Activated naive CD8-positive, alpha-beta T cell treated with anti-CD3 and anti-CD28 coated beads, Interleukin-2, amount 50 U/mL, for 24 hours (primary cell): ENCODE measurements at regions not wholly inside any gene's neighbourhood (a gene's known extent, or its start where the extent isn't known, plus 50 kb on each side); places are given as distances from the start of the nearest gene placed in this dataset.

ENCODE experiments used
- ATAC-seq: fragments of 150-1000 bp; cut with Tn5 transposase; one replicate; pipeline ENCODE4 v1.10.0; 2021
- DNase-seq: peaks from one replicate; pipeline ENCODE4 v3.0.0; 2021
- H3K27ac Mint-ChIP-seq: one replicate; pipeline ENCODE4 v1.8.0; 2021; ENCODE audit warnings: mild to moderate bottlenecking, mixed read lengths
- H3K27me3 Mint-ChIP-seq: one replicate; pipeline ENCODE4 v1.8.0; 2021; ENCODE audit warnings: mixed read lengths
- H3K36me3 Mint-ChIP-seq: one replicate; pipeline ENCODE4 v1.8.0; 2021; ENCODE audit warnings: low read depth, mixed read lengths
- H3K4me1 Mint-ChIP-seq: one replicate; pipeline ENCODE4 v1.8.0; 2021; ENCODE audit warnings: mixed read lengths
- H3K4me3 Mint-ChIP-seq: one replicate; pipeline ENCODE4 v1.8.0; 2021; ENCODE audit warnings: mild to moderate bottlenecking, moderate library complexity, mixed read lengths
- H3K9me3 Mint-ChIP-seq: one replicate; pipeline ENCODE4 v1.8.0; 2021; ENCODE audit warnings: mixed read lengths

- ATAC-seq = no peak
- H3K4me1 Mint-ChIP-seq = no peaks in the 10 kb centered on the region
- no peak overlapping the region for H3K4me3 Mint-ChIP-seq
- DNase-seq = no peak
- H3K9me3 Mint-ChIP-seq = no peaks in the 10 kb centered on the region
- no peaks in the 10 kb centered on the region for H3K36me3 Mint-ChIP-seq
- H3K27me3 Mint-ChIP-seq = no peaks in the 10 kb centered on the region
- no peak overlapping the region for H3K27ac Mint-ChIP-seq
Measured at GRCh38 chr15:53360881-53361280, 398.6 kb downstream of the WDR72 start.

GRCh38 chr15:53359038-53359437 is 400.4 kb downstream of the WDR72 start:
- Mint-ChIP-seq H3K4me3 (no peak overlapping the region), H3K27me3 (no peaks in the 10 kb centered on the region), H3K36me3 (no peaks in the 10 kb centered on the region), H3K4me1 (no peaks in the 10 kb centered on the region), H3K27ac (no peak overlapping the region), H3K9me3 (no peaks in the 10 kb centered on the region)
- ATAC-seq (no peak), DNase-seq (no peak)

- H3K27ac Mint-ChIP-seq = no peak overlapping the region
- H3K4me1 Mint-ChIP-seq = no peaks in the 10 kb centered on the region
- no peak overlapping the region for H3K4me3 Mint-ChIP-seq
- DNase-seq = no peak
- no peak for ATAC-seq
- peaks cover 5% of the 10 kb centered on the region for H3K9me3 Mint-ChIP-seq
- no peaks in the 10 kb centered on the region for H3K27me3 Mint-ChIP-seq
- H3K36me3 Mint-ChIP-seq = no peaks in the 10 kb centered on the region
Measured at GRCh38 chr15:53354874-53355273, 404.6 kb downstream of the WDR72 start.

- H3K27ac Mint-ChIP-seq = no peak overlapping the region
- H3K27me3 Mint-ChIP-seq = peaks cover 1% of the 10 kb centered on the region
- no peaks in the 10 kb centered on the region for H3K36me3 Mint-ChIP-seq
- H3K4me1 Mint-ChIP-seq = no peaks in the 10 kb centered on the region
- ATAC-seq = no peak
- DNase-seq = no peak
- H3K9me3 Mint-ChIP-seq = peaks cover 5% of the 10 kb centered on the region
- H3K4me3 Mint-ChIP-seq = no peak overlapping the region
Measured at GRCh38 chr15:53351373-53351772, 408.1 kb downstream of the WDR72 start.

- no peak for DNase-seq
- H3K9me3 Mint-ChIP-seq = no peaks in the 10 kb centered on the region
- peaks cover 1% of the 10 kb centered on the region for H3K27me3 Mint-ChIP-seq
- H3K27ac Mint-ChIP-seq = no peak overlapping the region
- ATAC-seq = no peak
- no peak overlapping the region for H3K4me3 Mint-ChIP-seq
- H3K4me1 Mint-ChIP-seq = no peaks in the 10 kb centered on the region
- H3K36me3 Mint-ChIP-seq = no peaks in the 10 kb centered on the region
Measured at GRCh38 chr15:53346583-53346982, 412.9 kb downstream of the WDR72 start.

- DNase-seq (no peak), ATAC-seq (no peak)
- H3K27me3 Mint-ChIP-seq = no peaks in the 10 kb centered on the region
- H3K36me3 Mint-ChIP-seq = no peaks in the 10 kb centered on the region
- no peaks in the 10 kb centered on the region for H3K4me1 Mint-ChIP-seq
- no peak overlapping the region for H3K4me3 Mint-ChIP-seq
- no peaks in the 10 kb centered on the region for H3K9me3 Mint-ChIP-seq
- no peak overlapping the region for H3K27ac Mint-ChIP-seq
Measured at GRCh38 chr15:53331328-53332190, 427.9 kb downstream of the WDR72 start.

GRCh38 chr15:53328341-53328740 is 431.1 kb downstream of the WDR72 start:
- ATAC-seq = no peak
- Mint-ChIP-seq H3K36me3 (no peaks in the 10 kb centered on the region), H3K4me1 (no peaks in the 10 kb centered on the region), H3K27me3 (no peaks in the 10 kb centered on the region), H3K9me3 (no peaks in the 10 kb centered on the region), H3K4me3 (no peak overlapping the region), H3K27ac (no peak overlapping the region)
- DNase-seq = no peak

GRCh38 chr15:53324061-53324460 is 435.4 kb downstream of the WDR72 start:
- Mint-ChIP-seq H3K4me3 (no peak overlapping the region), H3K36me3 (no peaks in the 10 kb centered on the region), H3K27ac (no peak overlapping the region), H3K9me3 (no peaks in the 10 kb centered on the region), H3K27me3 (no peaks in the 10 kb centered on the region), H3K4me1 (no peaks in the 10 kb centered on the region)
- ATAC-seq (no peak), DNase-seq (no peak)

GRCh38 chr15:53323191-53323590 is 436.3 kb downstream of the WDR72 start:
- no peaks in the 10 kb centered on the region for H3K4me1 Mint-ChIP-seq
- no peak for DNase-seq
- no peak overlapping the region for H3K4me3 Mint-ChIP-seq
- ATAC-seq = no peak
- no peaks in the 10 kb centered on the region for H3K36me3 Mint-ChIP-seq
- no peaks in the 10 kb centered on the region for H3K27me3 Mint-ChIP-seq
- no peak overlapping the region for H3K27ac Mint-ChIP-seq
- H3K9me3 Mint-ChIP-seq = no peaks in the 10 kb centered on the region

- no peaks in the 10 kb centered on the region for H3K9me3 Mint-ChIP-seq
- no peak for ATAC-seq
- DNase-seq = no peak
- no peaks in the 10 kb centered on the region for H3K36me3 Mint-ChIP-seq
- H3K4me1 Mint-ChIP-seq = no peaks in the 10 kb centered on the region
- no peak overlapping the region for H3K4me3 Mint-ChIP-seq
- H3K27ac Mint-ChIP-seq = no peak overlapping the region
- H3K27me3 Mint-ChIP-seq = no peaks in the 10 kb centered on the region
Measured at GRCh38 chr15:53320816-53321215, 438.6 kb downstream of the WDR72 start.

GRCh38 chr15:53312707-53313106 is 446.8 kb downstream of the WDR72 start:
- Mint-ChIP-seq H3K36me3 (no peaks in the 10 kb centered on the region), H3K9me3 (no peaks in the 10 kb centered on the region), H3K4me1 (no peaks in the 10 kb centered on the region), H3K27ac (no peak overlapping the region), H3K27me3 (peaks cover 6% of the 10 kb centered on the region), H3K4me3 (no peak overlapping the region)
- DNase-seq = no peak
- ATAC-seq = no peak

- Mint-ChIP-seq H3K4me1 (no peaks in the 10 kb centered on the region), H3K9me3 (no peaks in the 10 kb centered on the region), H3K36me3 (no peaks in the 10 kb centered on the region), H3K4me3 (no peak overlapping the region), H3K27ac (no peak overlapping the region), H3K27me3 (peaks cover 6% of the 10 kb centered on the region)
- no peak for ATAC-seq
- DNase-seq = no peak
Measured at GRCh38 chr15:53310709-53311108, 448.8 kb downstream of the WDR72 start.

- Mint-ChIP-seq H3K9me3 (no peaks in the 10 kb centered on the region), H3K36me3 (no peaks in the 10 kb centered on the region), H3K27me3 (peaks cover 4% of the 10 kb centered on the region), H3K4me1 (no peaks in the 10 kb centered on the region), H3K4me3 (no peak overlapping the region), H3K27ac (no peak overlapping the region)
- no peak for DNase-seq
- ATAC-seq = no peak
Measured at GRCh38 chr15:53307952-53308624, 451.4 kb downstream of the WDR72 start.

- Mint-ChIP-seq H3K27me3 (peaks cover 2% of the 10 kb centered on the region), H3K4me3 (no peak overlapping the region), H3K9me3 (no peaks in the 10 kb centered on the region), H3K27ac (no peak overlapping the region), H3K36me3 (no peaks in the 10 kb centered on the region), H3K4me1 (no peaks in the 10 kb centered on the region)
- no peak for DNase-seq
- no peak for ATAC-seq
Measured at GRCh38 chr15:53305554-53305953, 453.9 kb downstream of the WDR72 start.

GRCh38 chr15:53305101-53305500 is 454.4 kb downstream of the WDR72 start:
- no peaks in the 10 kb centered on the region for H3K4me1 Mint-ChIP-seq
- peaks cover 2% of the 10 kb centered on the region for H3K27me3 Mint-ChIP-seq
- no peak overlapping the region for H3K4me3 Mint-ChIP-seq
- no peaks in the 10 kb centered on the region for H3K9me3 Mint-ChIP-seq
- no peak for DNase-seq
- ATAC-seq = no peak
- H3K27ac Mint-ChIP-seq = no peak overlapping the region
- H3K36me3 Mint-ChIP-seq = no peaks in the 10 kb centered on the region
